ENCODE measurements at regions not wholly inside any gene's neighbourhood (a gene's known extent, or its start where the extent isn't known, plus 50 kb on each side); places are given as distances from the start of the nearest gene placed in this dataset.

DNA sequence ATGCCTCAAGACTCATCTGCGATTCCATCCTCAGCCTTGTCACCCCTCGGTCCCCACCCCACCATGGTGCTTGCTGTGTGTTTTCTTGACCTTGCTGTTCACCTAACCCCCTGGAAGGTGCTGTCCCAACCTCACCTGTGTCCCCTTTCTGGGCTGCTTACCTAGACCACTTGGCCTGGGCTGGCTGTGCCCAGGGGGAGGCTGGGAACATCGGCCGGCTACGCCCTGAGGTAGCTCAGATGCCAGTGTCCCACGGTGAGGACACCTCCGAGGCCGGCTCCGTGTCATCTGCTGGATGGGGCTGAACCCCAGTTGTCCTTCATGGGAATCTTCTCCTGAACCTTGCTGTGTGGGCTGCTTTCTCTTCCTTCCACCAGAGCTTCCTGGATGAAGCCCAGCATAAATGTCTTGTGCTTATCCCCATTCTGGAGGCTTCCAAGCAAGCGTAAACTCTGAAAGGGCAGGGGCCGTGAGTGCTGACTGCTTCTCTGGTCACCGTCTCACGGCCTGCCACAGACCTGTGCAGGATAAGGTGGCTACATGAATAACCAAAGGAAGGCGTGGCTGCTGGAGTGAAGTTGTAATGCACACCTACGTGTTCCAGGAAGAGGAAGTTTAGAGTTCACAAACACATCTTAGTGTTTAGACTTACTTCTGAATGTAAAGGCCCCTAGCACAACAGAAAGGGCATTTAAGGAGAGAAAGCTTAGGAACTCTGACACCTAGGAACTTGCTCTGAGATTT lies 724.3 kb downstream of the TBC1D22A start:
- TF ChIP-seq, protein P1, sequence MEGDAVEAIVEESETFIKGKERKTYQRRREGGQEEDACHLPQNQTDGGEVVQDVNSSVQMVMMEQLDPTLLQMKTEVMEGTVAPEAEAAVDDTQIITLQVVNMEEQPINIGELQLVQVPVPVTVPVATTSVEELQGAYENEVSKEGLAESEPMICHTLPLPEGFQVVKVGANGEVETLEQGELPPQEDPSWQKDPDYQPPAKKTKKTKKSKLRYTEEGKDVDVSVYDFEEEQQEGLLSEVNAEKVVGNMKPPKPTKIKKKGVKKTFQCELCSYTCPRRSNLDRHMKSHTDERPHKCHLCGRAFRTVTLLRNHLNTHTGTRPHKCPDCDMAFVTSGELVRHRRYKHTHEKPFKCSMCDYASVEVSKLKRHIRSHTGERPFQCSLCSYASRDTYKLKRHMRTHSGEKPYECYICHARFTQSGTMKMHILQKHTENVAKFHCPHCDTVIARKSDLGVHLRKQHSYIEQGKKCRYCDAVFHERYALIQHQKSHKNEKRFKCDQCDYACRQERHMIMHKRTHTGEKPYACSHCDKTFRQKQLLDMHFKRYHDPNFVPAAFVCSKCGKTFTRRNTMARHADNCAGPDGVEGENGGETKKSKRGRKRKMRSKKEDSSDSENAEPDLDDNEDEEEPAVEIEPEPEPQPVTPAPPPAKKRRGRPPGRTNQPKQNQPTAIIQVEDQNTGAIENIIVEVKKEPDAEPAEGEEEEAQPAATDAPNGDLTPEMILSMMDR (IDR thresholded peaks at IDR 0.05), result no peak
- TF ChIP-seq POLR2A (IDR thresholded peaks at IDR 0.05), result peak in 1 of 4 donors; percentile 40

All from esophagus squamous epithelium (tissue), 4 donors.